HEK293T (cell line): ENCODE measurements at regions not wholly inside any gene's neighbourhood (a gene's known extent, or its start where the extent isn't known, plus 50 kb on each side); places are given as distances from the start of the nearest gene placed in this dataset.

Source experiments
- FOXA1 ChIP-seq: fragments of 450-650 bp; IDR thresholded peaks from 2 replicates; pipeline ENCODE4 v1.6.1; 2016; ENCODE audit warnings: mild to moderate bottlenecking
- LEF1 ChIP-seq: fragments of 450-650 bp; IDR thresholded peaks from 2 replicates; pipeline ENCODE4 v1.6.1; 2017; ENCODE audit warnings: mild to moderate bottlenecking, borderline replicate concordance
- NFRKB ChIP-seq: fragments of 450-650 bp; IDR thresholded peaks from 2 replicates; pipeline ENCODE4 v1.6.1; 2016; ENCODE audit warnings: mild to moderate bottlenecking, moderate library complexity
- SP1 ChIP-seq: fragments of 450-650 bp; IDR thresholded peaks from 2 replicates; pipeline ENCODE4 v1.6.1; 2017
- TARDBP ChIP-seq: fragments of 450-650 bp; IDR thresholded peaks from 2 replicates; pipeline ENCODE4 v1.6.1; 2016
- ZNF384 ChIP-seq: fragments of 450-650 bp; IDR thresholded peaks from 2 replicates; pipeline ENCODE4 v1.6.1; 2016

DNA sequence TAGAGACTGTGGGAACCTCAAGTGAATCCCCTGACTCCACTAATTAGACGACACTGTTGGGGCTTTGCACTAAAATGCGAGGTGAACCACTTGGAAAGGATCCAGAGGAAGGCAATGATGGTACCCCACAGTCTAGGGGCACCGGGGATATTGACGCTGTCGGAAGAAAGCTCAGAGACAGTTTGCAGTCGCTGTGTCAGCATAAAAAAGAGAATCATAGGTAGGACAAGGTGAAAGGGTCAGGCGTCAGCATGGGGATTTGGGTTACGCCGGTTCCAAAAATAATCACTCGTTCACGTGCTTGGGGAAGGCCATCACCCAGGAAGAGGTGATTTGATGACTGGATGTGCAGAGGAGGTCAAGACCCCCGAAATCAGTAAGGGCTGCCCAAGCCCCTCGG, 598.0 kb upstream of the NOX3 start:
- TF ChIP-seq LEF1 (no peak), SP1 (no peak), TARDBP (no peak), NFRKB (no peak), FOXA1 (no peak), ZNF384 (no peak)
